ENCODE measurements at regions not wholly inside any gene's neighbourhood (a gene's known extent, or its start where the extent isn't known, plus 50 kb on each side); places are given as distances from the start of the nearest gene placed in this dataset.

DNA sequence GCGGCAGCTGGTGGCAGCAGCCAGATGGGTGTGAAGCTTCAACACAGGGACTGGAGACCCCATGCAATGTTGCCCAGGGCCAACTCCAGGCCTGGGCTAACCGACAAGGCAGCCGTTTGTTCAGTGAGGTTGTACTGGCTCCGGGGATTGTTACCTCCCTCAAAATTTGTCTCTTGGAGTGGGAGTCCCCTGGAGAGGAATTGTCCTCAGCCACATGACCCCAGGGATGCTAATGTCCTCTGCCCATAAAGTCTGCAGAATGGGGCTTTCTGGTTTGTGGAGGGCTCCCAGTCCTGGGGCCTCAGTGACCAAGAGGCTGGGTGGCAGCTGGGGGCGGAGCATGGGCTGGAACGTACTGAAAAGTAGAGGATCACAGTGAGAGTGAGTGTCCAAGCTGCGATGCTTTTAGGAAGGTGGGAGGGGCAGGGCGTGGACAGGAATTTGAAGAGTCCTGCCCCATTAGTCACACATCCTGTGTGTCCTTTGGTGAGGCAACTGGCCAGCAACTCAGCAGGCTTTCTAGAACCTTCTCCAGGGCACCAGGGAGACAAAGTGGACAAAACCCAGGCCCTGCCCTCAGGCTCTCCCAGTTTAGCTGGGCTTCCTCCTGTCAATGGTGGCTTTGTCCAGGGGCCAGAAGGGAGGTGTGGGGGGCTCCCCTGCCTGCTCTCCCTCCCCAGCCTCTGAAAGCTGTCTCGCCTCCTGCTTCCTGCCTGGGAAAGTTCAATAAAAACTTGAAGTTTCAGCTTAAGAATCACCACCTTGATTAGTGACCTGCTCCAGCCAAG, 114.0 kb downstream of the NSG2 start:
- no peak for DNase-seq

DNA sequence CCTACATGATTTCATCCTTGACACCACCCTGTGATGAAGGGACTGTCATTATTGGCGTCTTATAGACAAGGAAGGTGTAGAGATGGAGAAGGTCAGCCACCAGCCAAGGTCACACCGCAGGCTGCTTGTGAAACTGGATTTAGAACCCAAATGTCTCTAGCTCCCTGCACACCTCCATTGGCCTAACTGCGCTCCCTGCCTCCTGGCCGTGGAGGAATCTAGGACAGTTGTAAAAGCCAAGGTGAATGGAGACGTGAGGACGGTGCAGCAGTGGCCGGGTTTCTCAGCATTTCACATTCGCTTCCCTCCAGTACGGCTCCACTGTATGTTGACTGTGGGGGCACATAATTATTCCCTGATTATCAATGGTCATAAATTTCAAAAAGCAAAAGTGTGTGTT, 119.9 kb downstream of the NSG2 start:
- no peak for DNase-seq

DNA sequence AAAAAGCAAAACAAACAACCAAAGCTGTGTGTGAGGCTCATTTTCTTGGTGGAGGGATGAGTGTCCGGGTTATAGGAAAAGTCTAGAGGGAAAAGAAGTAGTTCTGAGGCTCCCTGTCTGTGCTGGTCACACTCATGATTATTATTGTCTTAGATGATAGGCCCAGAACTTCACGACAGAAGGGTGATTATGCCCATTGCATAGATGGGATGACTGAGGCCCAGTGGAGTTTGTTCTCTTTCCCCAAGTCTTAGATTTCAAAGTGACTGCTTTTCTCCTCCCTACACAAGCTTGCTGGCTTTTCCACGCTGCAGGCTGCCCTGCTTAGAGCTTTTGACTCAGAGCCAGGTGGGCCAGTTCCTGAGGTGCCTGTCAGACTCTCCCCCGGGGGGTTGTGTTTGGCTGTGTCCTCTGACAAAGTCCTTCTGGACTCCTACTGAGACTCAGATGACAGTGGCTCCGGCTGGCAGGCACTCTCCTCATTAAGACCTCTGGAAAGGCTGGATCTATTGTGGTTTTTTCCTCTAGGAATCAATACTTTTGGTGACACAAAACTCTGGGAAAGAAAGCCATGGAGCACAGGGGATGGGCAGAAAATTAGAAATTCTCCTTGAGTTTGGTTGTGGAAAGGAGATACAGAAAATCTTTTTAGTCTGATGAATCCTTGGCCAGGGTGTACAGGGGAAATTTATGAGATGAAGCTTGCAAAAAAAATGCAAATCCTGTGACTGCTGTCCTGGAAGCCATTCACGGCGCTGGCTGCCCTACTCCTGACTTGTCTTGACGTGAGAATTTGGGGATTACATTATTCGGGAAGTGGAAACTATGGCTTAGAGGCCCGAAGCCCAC, 120.9 kb downstream of the NSG2 start:
- no peak for DNase-seq

DNA sequence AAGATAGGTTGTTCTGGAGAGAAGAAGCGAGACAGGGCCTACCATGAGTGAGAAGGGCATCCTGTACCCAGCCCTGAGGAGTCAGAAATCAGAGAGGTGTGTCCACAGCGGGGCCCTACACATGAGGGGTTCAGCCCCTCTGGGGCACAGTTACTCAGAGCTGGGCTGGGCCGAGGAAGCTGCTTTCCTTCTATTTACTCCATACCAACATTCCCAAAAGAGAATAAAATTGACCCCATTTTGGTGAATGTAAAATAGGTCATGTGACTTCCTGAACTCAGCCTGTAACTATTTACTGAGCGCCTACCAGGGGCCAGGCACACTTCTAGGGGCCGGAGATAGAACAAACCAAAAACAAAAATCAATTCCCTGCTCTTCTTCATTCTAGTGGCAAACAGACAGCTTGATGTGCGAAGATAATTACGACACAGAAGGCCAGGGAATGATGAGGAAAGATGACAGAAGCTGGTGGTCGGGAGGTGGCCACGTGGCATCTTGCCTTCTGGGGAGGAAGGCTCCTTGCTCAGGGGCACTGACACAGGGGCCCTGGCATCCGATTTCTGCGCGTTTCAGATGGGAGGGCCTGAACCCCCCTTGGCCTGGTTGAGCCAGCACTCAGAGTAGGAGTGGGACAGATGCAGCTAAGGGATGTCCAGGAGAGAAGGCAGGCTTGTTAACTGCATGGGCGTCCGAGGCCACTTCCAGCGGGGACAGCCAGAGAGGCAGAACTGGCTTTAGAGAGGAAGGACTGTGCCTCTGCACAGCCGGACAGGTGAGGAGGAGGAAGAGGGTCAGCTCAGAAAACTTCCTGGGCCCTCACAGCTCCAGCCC, 121.8 kb downstream of the NSG2 start:
- DNase-seq, result no peak

GRCh38 chr5:174172152-174172551, 126.6 kb downstream of the NSG2 start:
- no peak for DNase-seq

DNA sequence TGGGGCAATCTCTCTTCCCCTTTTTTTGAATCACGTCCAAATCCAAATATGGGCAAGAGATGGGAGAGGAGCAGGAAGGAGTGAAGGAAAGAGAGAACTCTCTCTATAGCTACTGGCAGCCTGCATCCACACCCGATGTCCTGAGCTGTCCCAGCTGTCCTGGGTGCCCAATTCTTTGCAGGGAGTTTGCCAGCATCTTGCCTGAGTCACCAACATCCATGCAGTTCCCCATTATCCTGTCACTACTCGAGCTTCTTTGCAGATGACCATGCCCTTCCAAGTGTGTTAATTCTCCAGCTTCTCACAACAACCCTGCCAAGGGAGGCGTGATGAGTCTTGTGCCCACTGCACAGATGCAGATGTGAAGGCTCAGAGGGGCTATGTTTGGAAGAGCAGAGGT, 127.1 kb downstream of the NSG2 start:
- no peak for DNase-seq

DNA sequence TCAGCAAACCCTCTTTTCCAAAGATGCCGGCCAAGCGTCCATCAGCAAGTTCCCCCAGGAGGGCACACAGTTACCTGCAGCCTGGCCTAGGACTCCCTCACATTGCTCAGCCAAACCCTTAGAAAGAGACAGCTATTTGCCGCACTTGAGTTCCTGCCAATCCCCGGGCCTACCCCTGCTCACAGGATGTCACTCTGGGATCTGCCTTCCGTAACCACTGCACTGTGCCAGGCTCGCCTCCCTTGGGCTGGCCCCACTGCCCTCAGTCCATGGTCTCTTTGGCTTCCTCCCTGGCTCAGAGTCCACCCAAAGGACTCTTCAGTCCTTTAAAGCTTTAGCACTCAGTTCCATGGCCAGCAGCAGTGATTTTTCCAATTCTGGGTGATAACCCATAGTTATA, 128.3 kb downstream of the NSG2 start:
- DNase-seq, result no peak

DNA sequence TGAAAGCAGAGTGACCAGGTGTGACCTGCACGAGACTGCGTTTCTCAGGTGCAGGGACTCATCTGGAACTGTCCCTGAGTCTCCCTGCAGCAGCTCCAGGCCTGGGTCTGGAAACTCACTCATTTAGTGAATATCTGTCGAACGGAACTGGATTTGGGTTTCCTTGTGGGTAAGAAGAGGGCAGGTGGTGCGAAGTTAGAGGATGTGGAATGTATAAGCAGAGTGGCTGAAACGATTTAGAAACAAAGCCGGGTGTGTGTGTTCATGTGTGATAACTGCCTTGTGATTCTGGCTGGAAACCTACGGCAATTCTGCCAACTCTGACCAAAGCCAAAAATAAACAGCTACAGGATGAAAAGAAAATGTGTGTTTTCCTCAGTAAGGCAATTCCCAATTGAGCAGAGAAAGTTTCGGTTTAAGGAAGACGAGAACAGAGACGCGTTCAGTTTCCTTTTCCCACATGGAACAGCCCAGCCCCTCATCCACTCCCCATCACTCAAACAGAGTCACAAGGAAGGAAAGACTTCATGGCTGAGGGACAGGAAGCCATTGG, 130.3 kb downstream of the NSG2 start:
- DNase-seq, result no peak

DNA sequence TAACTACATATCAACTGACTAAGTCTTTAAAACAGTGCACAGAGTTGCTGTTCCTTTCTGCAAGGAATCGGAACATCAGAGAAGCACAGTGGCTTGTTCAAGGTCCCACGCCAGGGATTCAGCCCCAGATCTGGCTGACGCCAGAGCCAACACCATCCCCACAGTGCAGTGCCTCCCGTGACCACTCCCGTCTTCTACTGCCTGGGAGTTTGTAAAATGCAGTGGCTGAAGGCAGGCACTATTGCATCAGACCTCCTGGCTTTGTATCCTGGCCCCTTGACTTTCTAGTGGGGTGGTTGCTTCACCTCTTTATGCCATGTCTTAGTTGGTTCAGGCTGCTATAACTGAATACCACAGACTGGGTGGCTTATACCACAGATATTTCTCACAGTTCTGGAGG, 131.0 kb downstream of the NSG2 start:
- no peak for DNase-seq

- DNase-seq, result no peak
These were observed 132.0 kb downstream of the NSG2 start for GRCh38 chr5:174177531-174177930.

- no peak for DNase-seq
These were observed 132.6 kb downstream of the NSG2 start for GRCh38 chr5:174177976-174178605.

- DNase-seq, result no peak
These were observed 135.1 kb downstream of the NSG2 start for GRCh38 chr5:174180639-174181038.

- DNase-seq, result no peak
These were observed 136.6 kb downstream of the NSG2 start for GRCh38 chr5:174182111-174182510.

- DNase-seq, result no peak
These were observed 138.2 kb downstream of the NSG2 start for GRCh38 chr5:174183701-174184100.

DNA sequence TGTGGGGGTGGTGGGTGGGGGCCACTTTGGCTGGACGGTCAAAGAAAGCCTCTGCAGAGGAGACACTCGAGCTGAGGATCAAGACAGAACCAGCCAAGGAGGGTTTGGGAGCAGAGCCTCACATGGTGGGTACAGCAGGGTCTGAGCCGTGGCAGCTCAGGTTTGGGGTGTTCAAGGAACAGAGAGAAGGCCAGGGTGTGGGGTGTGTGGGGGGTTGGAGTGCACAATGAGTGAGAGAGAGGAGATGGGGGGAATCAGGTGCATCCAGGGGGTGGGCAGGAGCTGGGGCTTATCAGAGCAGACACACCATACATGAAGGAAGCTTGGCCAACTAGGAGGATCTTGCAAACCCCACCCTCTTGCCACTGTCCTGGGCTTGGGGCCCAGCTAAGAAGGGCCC, 140.0 kb downstream of the NSG2 start:
- no peak for DNase-seq

DNA sequence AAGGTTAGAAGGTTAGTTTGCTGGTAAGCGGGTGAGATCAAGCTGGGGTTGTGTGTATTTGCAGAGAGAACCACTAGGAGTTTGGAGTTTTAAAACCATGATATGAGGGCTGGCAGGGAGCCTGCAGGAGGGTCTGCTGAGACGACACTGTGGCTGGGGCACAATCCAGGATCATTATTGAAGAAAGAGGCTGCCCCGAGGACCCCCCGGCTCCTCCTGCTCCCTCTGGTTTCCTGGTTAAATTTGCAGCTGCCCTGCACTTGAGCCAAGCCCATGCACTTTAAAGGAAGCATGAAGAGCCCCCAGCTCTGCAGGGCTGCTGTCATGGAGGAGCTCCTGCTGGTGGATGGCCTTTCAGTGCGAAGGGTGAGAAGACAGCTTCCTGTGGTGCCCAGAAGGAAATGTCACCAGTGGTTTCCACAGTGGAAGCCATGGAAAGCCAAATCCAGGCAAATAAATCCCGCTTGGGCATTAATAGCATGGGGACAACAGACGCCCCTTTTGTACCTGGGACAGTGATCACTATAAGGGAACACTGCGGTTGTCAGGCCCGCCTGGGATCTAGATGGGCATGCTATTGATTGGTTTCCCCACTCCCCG, 140.7 kb downstream of the NSG2 start:
- DNase-seq, result no peak

DNA sequence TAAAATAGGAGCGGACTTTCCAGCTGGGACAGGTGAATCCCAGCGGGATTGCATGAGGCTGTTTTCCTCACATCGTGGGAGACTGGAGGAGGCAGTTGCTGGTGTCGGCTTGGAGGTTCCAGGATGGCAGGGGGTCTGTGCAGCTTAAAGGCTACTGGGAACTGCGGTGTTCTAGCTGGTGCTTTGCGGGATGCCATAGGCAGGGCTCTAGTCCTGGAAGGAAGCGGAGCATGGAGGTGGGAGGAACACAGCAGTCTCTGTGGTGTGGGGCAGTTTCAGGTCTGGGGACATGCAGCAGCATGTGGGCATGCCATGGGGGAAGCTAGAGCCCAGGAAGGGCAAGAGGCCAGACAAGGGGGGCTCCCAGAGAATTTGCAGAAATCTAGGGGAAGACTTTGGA, 141.5 kb downstream of the NSG2 start:
- no peak for DNase-seq

GRCh38 chr5:174187481-174187880, 142.0 kb downstream of the NSG2 start:
- no peak for DNase-seq

DNA sequence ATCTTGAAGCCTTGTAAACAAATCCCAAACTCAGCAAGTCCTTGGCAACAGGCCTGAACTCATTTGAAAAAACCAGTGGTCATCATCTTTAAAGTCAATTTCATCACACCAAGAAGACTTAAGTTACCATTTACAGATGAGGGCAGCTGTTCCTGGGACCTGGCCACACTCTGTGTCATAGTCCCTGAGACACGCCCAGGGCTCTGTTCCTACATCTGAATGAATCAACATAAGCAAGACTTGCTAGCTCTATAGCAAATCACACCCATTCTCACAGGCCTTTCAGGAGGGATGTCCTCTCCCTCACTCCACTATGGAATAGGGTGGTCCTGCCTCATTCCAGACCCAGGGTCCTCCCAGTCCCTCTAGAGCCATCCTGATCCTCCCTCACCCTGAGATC, 142.8 kb downstream of the NSG2 start:
- no peak for DNase-seq

DNA sequence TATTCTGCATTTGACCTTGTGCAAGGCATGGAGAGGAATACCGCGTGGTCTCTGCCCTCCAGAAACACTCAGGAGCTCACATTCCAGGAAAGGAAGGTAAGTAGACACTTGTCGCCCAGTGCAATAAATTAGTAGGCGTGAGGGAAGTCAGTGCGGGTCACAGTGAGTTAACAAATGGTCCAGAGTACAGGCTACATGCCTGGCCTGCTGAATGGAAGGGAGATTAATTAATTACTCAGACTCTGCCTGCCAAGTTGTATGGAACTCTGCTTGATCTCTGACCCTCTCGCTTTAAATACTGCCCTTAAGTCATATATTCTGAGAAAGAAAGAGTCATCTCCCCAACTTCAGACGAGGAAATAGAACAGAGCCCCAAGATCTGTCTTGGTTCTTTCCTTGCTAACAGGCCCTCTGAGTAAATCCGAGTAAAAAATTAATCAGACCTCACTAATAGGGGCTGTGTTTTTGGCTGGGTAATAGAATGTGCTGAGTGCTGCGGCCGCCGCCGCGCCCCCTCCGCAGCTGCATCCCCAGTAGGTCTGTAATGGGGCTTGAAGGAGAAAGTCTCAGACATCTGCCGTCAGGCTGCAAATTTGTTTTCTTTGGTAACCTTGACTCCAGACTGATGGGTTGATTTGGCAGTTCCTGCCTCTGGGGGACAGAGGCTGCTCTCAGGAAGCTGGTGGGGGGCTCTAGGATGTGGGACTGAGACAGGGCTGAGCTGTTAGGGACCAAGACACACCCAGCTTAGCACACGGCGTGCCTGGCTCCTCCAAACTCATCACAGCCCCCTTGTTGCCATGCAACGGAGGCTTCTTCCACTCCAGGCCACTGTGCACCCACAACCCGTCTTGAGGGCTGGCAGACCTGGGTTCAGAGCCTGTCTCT, 144.4 kb downstream of the NSG2 start:
- no peak for DNase-seq

GRCh38 chr5:174191076-174191475, 145.6 kb downstream of the NSG2 start:
- no peak for DNase-seq

Data from NCI-H187 treated with DMSO at 0.1 percent for 48 hours (cell line).